ENCODE measurements at regions not wholly inside any gene's neighbourhood (a gene's known extent, or its start where the extent isn't known, plus 50 kb on each side); places are given as distances from the start of the nearest gene placed in this dataset.

DNA sequence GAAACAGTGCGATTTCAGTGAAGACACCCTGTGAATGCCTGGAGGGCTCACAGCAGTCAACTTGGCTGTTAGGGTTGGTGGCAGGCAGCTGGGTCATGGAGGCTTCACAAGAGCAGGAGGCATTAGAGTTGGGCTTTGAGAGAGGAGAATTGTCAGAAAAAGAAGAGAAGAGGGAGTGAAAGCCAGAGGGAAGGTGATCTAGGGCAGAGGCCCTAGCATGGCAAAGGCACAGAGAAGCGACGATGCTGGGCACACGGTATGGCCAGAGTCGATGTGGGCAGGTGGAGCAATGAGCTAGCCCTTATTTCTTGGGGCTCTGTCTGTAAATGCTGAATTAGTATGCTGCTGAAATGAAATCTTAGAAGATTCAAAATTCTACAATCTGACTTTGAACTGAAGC lies 52.6 kb upstream of the OLFM4 start:
- ATAC-seq (replicated peaks) (no peak), DNase-seq (no peak)
- Mint-ChIP-seq H3K4me1 (no peaks in the 10 kb centered on the region), H3K36me3 (no peaks in the 10 kb centered on the region), H3K27me3 (no peaks in the 10 kb centered on the region), H3K27ac (no peak overlapping the region), H3K9me3 (no peaks in the 10 kb centered on the region), H3K4me3 (no peak overlapping the region)

DNA sequence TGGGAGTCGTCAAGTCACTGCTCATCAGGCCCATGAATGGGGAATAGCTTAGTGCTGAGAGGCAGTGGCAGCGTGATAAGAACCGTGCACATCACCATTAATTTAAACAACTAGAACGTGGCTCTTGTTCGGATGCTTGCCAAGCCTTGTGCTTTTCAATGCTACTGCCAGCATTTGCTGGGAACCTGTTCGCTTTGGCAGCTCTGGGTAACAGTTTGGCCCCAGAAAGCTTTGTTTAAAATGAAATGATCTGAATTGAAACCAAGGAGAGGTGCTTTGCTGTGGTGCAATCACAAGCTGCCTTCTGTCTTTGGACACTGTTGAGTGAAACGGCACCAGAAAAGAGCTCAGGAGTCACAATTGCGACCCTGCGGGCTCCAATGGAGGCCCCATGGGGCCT lies 53.5 kb upstream of the OLFM4 start:
- H3K27ac Mint-ChIP-seq: no peak overlapping the region
- no peaks in the 10 kb centered on the region for H3K4me1 Mint-ChIP-seq
- H3K4me3 Mint-ChIP-seq: no peak overlapping the region
- no peak for DNase-seq
- H3K27me3 Mint-ChIP-seq: no peaks in the 10 kb centered on the region
- no peaks in the 10 kb centered on the region for H3K36me3 Mint-ChIP-seq
- H3K9me3 Mint-ChIP-seq: no peaks in the 10 kb centered on the region
- ATAC-seq (replicated peaks): no peak

DNA sequence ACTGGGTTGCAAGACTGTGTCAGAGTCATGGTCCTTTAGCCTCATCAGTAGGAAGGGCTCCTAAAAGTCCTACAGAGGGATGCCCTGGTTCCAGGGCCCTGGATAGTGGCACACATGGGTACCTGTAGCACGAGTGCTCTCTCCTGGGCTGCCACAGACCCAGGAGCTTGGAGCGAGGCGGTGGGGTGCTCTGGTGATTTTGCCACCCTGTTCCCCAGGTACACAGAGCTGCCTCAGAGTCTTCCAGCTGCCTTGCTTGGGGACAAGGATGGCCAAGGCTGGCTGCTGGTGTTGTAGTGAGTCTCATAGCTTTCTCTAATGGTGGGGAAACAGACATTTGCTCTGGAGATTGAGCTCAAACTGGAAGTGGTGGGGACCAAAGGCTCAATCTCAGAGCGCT lies 53.9 kb upstream of the OLFM4 start:
- no peak overlapping the region for H3K27ac Mint-ChIP-seq
- H3K36me3 Mint-ChIP-seq: no peaks in the 10 kb centered on the region
- no peaks in the 10 kb centered on the region for H3K27me3 Mint-ChIP-seq
- H3K4me3 Mint-ChIP-seq: no peak overlapping the region
- ATAC-seq (replicated peaks) (no peak), DNase-seq (no peak)
- no peaks in the 10 kb centered on the region for H3K4me1 Mint-ChIP-seq
- no peaks in the 10 kb centered on the region for H3K9me3 Mint-ChIP-seq

DNA sequence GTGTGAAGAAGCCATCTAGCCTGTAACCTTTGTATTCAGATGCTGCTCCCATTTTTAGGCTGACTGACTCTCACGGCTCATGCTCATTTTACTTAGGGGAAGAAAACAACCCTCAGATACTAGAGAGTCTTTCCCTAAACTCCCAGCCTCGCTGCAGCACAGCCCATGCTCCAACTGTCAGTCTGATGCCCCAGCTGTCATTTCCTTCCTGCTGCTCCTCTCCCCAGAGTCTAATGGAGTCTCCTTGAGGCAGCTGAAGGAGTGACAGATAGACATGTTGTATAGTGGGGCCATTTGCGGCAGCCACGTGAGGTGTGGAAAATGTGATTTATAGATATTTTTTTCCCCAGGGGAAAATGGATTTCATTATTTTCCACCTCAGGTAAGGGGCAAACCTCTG lies 59.2 kb upstream of the OLFM4 start:
- H3K27me3 Mint-ChIP-seq: peaks cover 0 to 6% of the 10 kb centered on the region in 2 donors
- DNase-seq (no peak), ATAC-seq (replicated peaks) (no peak)
- no peaks in the 10 kb centered on the region for H3K36me3 Mint-ChIP-seq
- H3K9me3 Mint-ChIP-seq: no peaks in the 10 kb centered on the region
- peaks cover 3 to 4% of the 10 kb centered on the region in 2 donors for H3K4me1 Mint-ChIP-seq
- no peak overlapping the region for H3K27ac Mint-ChIP-seq
- H3K4me3 Mint-ChIP-seq: no peak overlapping the region

DNA sequence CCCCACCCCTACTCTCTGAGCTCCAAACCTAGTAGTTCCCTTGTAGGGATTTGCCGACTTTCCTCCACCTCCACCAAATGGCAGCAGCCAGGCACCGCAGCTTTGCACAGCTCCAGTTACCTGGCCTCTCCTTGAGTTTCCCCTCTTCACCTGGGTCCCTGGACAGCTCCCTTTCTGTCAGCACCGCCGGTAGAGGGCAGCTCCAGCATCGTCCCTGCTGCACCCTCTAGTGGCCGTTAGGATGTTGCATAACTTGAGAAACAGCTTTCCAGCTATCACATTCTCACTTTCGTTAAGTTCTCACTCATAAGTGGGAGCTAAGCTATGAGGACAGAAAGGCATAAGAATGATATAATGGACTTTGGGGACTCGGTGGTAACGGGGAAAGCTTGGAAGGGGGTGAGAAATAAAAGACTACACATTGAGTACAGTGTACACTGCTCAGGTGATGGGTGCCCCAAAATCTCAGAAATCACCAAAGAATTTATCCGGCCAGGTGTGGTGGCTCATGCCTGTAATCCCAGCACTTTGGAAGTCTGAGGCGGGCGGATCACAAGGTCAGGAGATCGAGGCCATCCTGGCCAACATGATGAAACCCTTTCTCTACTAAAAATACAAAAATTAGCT lies 60.4 kb upstream of the OLFM4 start:
- peak; percentile 93 to 98 for ATAC-seq (replicated peaks)
- H3K27ac Mint-ChIP-seq: no peak overlapping the region
- H3K36me3 Mint-ChIP-seq: no peaks in the 10 kb centered on the region
- H3K4me1 Mint-ChIP-seq: peaks cover 3 to 4% of the 10 kb centered on the region in 2 donors
- no peak overlapping the region for H3K4me3 Mint-ChIP-seq
- DNase-seq: peak; percentile 35
- H3K27me3 Mint-ChIP-seq: peaks cover 0 to 6% of the 10 kb centered on the region in 2 donors
- H3K9me3 Mint-ChIP-seq: no peaks in the 10 kb centered on the region

DNA sequence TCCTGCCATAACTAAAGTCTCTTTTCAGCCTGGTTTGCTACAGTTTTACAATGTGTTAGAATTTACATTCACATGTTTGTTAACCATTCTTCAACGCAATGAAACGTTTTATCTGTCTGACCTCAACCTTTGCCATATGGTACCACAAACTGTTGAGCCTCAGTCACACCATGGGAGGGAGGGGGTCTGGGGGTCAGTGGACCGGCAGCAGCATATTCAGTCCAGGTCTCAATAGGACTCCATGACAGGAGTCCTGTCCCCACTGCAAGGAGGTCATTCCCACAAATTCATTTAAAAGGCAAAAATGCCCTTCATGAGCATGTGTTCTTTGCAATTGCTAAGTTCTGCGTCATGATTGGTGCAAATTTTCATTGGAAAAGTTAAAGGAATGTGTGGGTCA lies 66.6 kb upstream of the OLFM4 start:
- H3K27me3 Mint-ChIP-seq: no peaks in the 10 kb centered on the region
- DNase-seq: no peak
- no peaks in the 10 kb centered on the region for H3K9me3 Mint-ChIP-seq
- no peak overlapping the region for H3K27ac Mint-ChIP-seq
- no peak overlapping the region for H3K4me3 Mint-ChIP-seq
- H3K36me3 Mint-ChIP-seq: no peaks in the 10 kb centered on the region
- no peaks in the 10 kb centered on the region for H3K4me1 Mint-ChIP-seq
- ATAC-seq (replicated peaks): no peak

DNA sequence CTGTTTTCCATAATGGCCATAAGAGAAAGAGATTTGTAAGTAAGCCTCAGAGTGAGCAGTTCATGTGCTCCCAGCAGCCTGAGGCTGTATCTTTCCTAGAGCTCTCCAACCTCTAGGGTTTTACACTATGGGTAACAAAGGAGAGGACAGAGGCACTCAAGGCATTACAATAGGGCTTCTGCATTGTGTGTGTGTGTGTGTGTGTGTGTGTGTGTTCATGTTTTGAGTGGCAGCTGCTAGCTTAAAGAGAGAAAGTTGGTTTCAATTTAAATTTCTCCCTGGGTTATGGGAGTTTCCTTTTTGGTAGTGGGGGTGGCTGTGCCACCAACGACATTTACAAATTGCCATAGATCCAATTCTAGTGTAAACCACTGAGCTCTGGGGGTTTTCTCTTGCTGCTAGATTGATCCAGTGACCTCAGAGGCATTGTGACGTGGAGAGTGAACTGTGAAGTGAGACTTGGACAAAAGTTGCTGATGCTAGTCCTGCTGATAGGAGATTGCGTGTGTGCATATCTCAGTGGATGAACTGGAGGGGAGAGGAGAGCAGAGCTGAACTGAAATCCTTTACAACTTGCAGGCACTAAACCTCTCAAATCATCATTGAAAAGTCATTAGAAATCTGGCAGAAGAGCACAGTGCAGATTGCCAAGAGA lies 67.2 kb upstream of the OLFM4 start:
- no peak overlapping the region for H3K4me3 Mint-ChIP-seq
- no peaks in the 10 kb centered on the region for H3K9me3 Mint-ChIP-seq
- H3K27ac Mint-ChIP-seq: no peak overlapping the region
- no peaks in the 10 kb centered on the region for H3K4me1 Mint-ChIP-seq
- DNase-seq: no peak
- H3K36me3 Mint-ChIP-seq: no peaks in the 10 kb centered on the region
- H3K27me3 Mint-ChIP-seq: no peaks in the 10 kb centered on the region
- ATAC-seq (replicated peaks): peak; percentile 68 to 78

DNA sequence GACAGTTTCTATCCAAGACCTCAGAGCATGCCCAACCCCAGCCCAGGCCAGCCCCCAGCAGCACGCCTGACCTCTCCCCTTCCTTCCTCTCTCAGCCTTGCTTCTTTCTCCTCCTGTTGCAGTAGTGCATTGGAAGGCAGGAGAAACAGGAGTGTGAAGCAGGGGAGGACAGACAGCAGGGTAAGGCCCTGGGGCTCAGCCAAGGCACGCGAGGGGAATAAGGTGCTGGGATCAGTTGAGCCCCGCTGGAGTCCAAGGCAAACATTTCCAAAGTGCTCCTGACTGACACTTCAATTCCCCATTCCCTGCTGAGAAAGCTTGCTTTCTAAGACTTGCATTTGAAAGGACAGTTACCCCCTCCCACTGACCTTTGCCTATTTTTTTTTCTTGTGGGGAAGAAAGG lies 73.1 kb upstream of the OLFM4 start:
- no peak for ATAC-seq (replicated peaks)
- no peak for DNase-seq
- H3K4me3 Mint-ChIP-seq: no peak overlapping the region
- H3K36me3 Mint-ChIP-seq: no peaks in the 10 kb centered on the region
- no peaks in the 10 kb centered on the region for H3K9me3 Mint-ChIP-seq
- no peaks in the 10 kb centered on the region for H3K4me1 Mint-ChIP-seq
- no peak overlapping the region for H3K27ac Mint-ChIP-seq
- H3K27me3 Mint-ChIP-seq: no peaks in the 10 kb centered on the region

DNA sequence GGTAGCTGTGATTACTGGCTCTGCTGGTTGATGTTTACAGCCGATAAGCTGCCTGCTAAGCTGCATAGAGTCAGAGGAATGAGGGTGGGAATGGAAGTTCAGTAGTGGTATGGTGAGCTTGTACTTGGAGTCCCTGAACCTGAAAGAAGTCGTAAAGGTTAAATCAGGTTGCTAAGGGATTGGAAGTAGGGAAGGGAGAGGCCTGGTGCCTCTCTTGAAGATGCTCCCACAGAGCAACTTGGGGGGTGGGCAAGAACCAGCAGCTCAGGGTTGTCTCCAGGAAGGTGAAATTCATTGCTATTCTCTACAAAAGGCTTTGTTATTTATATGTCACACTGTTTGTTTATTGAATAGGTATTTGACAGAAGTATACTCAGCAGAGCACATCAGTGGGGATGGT lies 73.8 kb upstream of the OLFM4 start:
- DNase-seq (no peak), ATAC-seq (replicated peaks) (no peak)
- Mint-ChIP-seq H3K4me1 (no peaks in the 10 kb centered on the region), H3K27ac (no peak overlapping the region), H3K4me3 (no peak overlapping the region), H3K9me3 (no peaks in the 10 kb centered on the region), H3K36me3 (no peaks in the 10 kb centered on the region), H3K27me3 (no peaks in the 10 kb centered on the region)

DNA sequence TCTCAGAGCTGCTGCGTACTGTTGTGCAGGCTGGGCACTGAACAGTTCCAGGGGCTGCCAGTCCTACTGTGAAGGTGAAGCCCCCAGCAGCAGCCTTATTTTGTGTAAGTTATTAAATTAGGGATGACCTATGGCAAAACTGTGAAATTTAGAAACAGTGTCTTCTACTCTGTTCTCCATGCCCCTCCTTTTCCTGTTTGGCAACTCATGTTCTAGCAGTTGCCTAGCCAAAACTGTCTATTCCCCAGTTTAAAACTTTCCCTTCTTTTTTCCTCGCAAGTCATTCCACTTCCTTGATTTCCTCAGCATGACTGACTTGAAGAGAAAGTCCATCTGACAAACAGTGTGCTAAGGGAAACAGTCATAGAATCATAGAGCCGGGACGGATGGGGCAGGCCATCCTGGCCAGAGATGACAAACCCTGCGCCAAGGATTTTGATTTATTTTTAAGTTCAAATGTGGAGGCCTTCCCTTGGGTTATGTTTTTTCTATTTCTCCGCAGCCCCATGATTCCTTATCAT lies 78.1 kb upstream of the OLFM4 start:
- peaks cover 0 to 7% of the 10 kb centered on the region in 2 donors for H3K9me3 Mint-ChIP-seq
- no peak overlapping the region for H3K4me3 Mint-ChIP-seq
- no peaks in the 10 kb centered on the region for H3K4me1 Mint-ChIP-seq
- H3K27ac Mint-ChIP-seq: no peak overlapping the region
- ATAC-seq (replicated peaks) (no peak), DNase-seq (no peak)
- H3K36me3 Mint-ChIP-seq: no peaks in the 10 kb centered on the region
- no peaks in the 10 kb centered on the region for H3K27me3 Mint-ChIP-seq

DNA sequence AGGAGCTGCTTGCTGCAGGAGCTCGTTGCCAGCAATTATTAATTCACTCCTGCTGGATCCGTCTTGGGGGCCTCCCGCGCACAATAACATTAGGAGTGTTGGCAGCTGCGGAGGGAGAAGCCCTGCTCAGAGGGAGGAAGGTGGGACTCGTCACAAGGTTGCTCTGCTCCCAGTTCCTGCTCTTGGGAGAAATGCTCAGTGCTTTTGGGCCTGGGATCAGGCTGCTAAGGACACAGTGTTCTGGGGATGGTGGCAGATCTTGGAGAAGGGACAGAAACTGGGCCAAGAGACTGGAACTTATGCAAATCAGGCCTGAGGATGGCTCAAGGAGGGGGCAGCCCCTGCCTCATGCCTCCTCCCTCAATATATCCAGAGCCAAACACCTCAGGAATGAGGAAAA lies 78.9 kb upstream of the OLFM4 start:
- H3K9me3 Mint-ChIP-seq: peaks cover 0 to 13% of the 10 kb centered on the region in 2 donors
- H3K36me3 Mint-ChIP-seq: no peaks in the 10 kb centered on the region
- no peaks in the 10 kb centered on the region for H3K4me1 Mint-ChIP-seq
- peaks cover 0 to 5% of the 10 kb centered on the region in 2 donors for H3K27me3 Mint-ChIP-seq
- H3K4me3 Mint-ChIP-seq: no peak overlapping the region
- ATAC-seq (replicated peaks) (no peak), DNase-seq (no peak)
- no peak overlapping the region for H3K27ac Mint-ChIP-seq

DNA sequence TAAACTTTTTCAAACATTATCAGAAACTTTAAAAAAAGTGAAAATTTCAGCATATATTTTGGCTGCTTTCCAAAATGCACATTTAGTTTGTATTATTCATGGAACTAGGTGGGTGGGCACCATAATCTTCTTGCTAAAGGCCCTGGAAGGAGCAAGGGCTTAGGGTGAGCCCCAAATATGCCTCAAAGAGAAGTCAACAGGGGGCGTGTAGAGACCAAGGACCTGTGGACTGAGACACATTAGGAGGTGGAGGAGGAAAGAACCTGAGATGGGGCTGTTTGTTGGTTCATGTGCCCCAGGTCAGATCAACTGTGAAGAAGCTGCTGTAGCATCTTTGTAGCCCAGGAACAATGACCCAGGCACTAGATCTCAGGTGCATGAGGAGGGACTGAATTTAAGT lies 79.6 kb upstream of the OLFM4 start:
- DNase-seq (no peak), ATAC-seq (replicated peaks) (no peak)
- Mint-ChIP-seq H3K36me3 (no peaks in the 10 kb centered on the region), H3K4me1 (no peaks in the 10 kb centered on the region), H3K4me3 (no peak overlapping the region), H3K27ac (no peak overlapping the region), H3K27me3 (peaks cover 0 to 5% of the 10 kb centered on the region in 2 donors), H3K9me3 (peaks cover 0 to 13% of the 10 kb centered on the region in 2 donors)

DNA sequence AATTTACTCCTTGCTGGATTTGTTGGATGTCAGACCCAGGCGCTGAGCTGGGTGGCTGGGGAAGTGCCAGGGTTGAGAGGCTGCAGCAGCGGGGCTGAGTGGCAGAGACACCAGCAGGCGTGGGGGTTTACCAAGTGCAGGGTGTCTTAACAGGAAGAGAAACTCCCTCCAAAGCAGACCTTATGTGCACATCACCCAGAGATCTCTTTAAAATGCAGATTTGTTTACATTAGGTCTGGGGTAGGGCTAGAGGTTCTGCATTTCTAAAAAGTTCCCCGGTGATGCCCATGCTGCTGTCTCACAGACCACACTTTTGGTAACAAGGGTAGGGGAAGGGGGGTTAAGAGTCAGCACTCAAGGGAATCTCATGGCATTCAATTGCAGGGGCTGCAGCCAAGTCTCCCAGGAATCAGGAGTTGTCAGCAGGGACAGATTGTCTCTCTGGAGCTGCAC lies 80.7 kb upstream of the OLFM4 start:
- no peak overlapping the region for H3K4me3 Mint-ChIP-seq
- peak; percentile 55 to 74 for ATAC-seq (replicated peaks)
- H3K9me3 Mint-ChIP-seq: peaks cover 0 to 13% of the 10 kb centered on the region in 2 donors
- H3K27ac Mint-ChIP-seq: no peak overlapping the region
- no peaks in the 10 kb centered on the region for H3K4me1 Mint-ChIP-seq
- no peak for DNase-seq
- no peaks in the 10 kb centered on the region for H3K36me3 Mint-ChIP-seq
- H3K27me3 Mint-ChIP-seq: peaks cover 0 to 5% of the 10 kb centered on the region in 2 donors

DNA sequence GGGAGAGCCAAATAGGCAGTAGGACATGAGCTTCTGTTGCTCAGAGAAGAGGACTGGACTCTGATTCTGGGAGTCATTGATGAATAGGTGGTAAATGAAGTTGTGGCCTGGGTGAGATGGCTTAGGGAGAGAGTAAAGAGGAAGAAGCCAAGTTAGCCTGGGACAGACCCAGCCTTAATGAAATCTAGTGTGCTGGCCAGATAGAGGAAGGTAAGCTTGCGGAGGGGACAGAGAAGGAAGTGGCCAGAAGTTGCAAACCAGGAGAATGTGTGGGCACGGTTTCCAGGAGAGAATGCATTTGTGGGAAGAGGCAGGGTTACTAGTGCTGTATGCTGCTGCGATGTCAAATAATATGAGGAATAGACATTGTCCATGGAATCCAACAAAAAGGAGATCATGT lies 83.3 kb upstream of the OLFM4 start:
- Mint-ChIP-seq H3K27ac (no peak overlapping the region), H3K36me3 (no peaks in the 10 kb centered on the region), H3K4me3 (no peak overlapping the region), H3K4me1 (no peaks in the 10 kb centered on the region), H3K27me3 (peaks cover 0 to 5% of the 10 kb centered on the region in 2 donors), H3K9me3 (peaks cover 0 to 13% of the 10 kb centered on the region in 2 donors)
- DNase-seq (no peak), ATAC-seq (replicated peaks) (no peak)

DNA sequence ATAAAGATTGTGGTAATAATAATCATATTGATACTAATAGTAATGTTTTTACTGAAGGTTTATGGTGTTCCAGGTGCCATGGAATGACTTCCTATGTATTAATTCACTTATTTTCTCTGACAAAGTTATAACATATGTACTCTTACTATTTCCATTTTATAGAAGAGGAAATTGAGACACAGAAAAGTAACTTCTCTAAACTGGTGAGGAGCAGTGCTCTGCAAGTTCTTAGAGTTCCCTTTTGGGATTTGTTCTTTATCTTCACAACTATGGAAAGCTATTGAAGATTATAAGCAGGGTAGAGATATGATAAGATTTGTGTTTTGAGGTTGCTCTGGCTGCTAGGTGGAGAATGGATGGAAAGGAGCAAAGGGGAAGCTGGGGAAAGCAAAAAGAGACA lies 83.9 kb upstream of the OLFM4 start:
- no peak overlapping the region for H3K27ac Mint-ChIP-seq
- peaks cover 2 to 13% of the 10 kb centered on the region in 2 donors for H3K9me3 Mint-ChIP-seq
- no peaks in the 10 kb centered on the region for H3K4me1 Mint-ChIP-seq
- H3K4me3 Mint-ChIP-seq: no peak overlapping the region
- DNase-seq: no peak
- peaks cover 0 to 5% of the 10 kb centered on the region in 2 donors for H3K27me3 Mint-ChIP-seq
- H3K36me3 Mint-ChIP-seq: no peaks in the 10 kb centered on the region
- ATAC-seq (replicated peaks): no peak
